ENCODE measurements at regions not wholly inside any gene's neighbourhood (a gene's known extent, or its start where the extent isn't known, plus 50 kb on each side); places are given as distances from the start of the nearest gene placed in this dataset.

- no peak for TF ChIP-seq POLR2A (IDR thresholded peaks at IDR 0.05)
- TF ChIP-seq, protein P1, sequence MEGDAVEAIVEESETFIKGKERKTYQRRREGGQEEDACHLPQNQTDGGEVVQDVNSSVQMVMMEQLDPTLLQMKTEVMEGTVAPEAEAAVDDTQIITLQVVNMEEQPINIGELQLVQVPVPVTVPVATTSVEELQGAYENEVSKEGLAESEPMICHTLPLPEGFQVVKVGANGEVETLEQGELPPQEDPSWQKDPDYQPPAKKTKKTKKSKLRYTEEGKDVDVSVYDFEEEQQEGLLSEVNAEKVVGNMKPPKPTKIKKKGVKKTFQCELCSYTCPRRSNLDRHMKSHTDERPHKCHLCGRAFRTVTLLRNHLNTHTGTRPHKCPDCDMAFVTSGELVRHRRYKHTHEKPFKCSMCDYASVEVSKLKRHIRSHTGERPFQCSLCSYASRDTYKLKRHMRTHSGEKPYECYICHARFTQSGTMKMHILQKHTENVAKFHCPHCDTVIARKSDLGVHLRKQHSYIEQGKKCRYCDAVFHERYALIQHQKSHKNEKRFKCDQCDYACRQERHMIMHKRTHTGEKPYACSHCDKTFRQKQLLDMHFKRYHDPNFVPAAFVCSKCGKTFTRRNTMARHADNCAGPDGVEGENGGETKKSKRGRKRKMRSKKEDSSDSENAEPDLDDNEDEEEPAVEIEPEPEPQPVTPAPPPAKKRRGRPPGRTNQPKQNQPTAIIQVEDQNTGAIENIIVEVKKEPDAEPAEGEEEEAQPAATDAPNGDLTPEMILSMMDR (IDR thresholded peaks at IDR 0.05): no peak
- no peaks in the 10 kb centered on the region for H3K27me3 ChIP-seq
- no peak for ATAC-seq
- no peaks in the 10 kb centered on the region for H3K36me3 ChIP-seq
- peaks cover 0 to 31% (median 3%) of the 10 kb centered on the region in 12 donors for H3K9me3 ChIP-seq
- no peak overlapping the region for H3K4me3 ChIP-seq
- no peaks in the 10 kb centered on the region for H3K4me1 ChIP-seq
- no peak overlapping the region for H3K27ac ChIP-seq
- no peak for DNase-seq
- intact Hi-C loops (cut with DNase I): no loop called here
Measured at GRCh38 chr7:46527360-46527759, 606.3 kb upstream of the IGFBP3 start.

- 47 to 62% (median 53%) methylated on average over 5 of the region's 5 CpGs for WGBS, 4 donors
Measured at GRCh38 chr7:46525876-46526275, 604.8 kb upstream of the IGFBP3 start.

DNA sequence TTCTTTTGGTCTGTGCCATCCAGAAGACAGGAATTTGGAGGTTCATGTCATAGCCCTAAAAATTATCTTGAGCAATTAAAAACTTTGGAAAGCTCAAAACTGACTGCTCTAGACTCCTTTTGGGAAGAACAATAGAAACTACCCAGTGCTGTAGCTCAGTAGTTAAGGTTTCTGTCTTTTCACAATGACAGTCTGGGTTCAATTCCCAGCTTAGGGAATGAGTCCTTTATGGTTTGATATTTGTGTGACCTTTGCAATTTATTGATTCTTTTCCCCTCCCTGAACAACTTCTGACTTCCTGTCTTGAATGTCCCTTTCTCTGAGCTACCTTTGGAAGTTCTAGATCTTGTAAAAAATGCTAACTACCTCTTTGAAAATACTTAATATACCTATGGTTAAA lies 603.3 kb upstream of the IGFBP3 start:
- H3K27ac ChIP-seq: no peak overlapping the region

More at GRCh38 chr7:46525876-46526275, 604.8 kb upstream of the IGFBP3 start:
- no peaks in the 10 kb centered on the region for H3K36me3 ChIP-seq
- ATAC-seq: no peak
- peaks cover 0 to 30% (median 2%) of the 10 kb centered on the region in 12 donors for H3K9me3 ChIP-seq
- H3K4me1 ChIP-seq: no peaks in the 10 kb centered on the region
- DNase-seq: no peak
- H3K4me3 ChIP-seq: no peak overlapping the region
- no peaks in the 10 kb centered on the region for H3K27me3 ChIP-seq
- no peak overlapping the region for H3K27ac ChIP-seq
- intact Hi-C loops (cut with DNase I): no loop called here
- no peak for TF ChIP-seq POLR2A (IDR thresholded peaks at IDR 0.05)
- TF ChIP-seq, protein P1 (IDR thresholded peaks at IDR 0.05): no peak

GRCh38 chr7:46522354-46522906 lies 601.4 kb upstream of the IGFBP3 start:
- Histone ChIP-seq H3K4me1 (no peaks in the 10 kb centered on the region), H3K27me3 (no peaks in the 10 kb centered on the region), H3K9me3 (peaks cover 0 to 12% (median 0%) of the 10 kb centered on the region in 12 donors), H3K27ac (no peak overlapping the region), H3K4me3 (no peak overlapping the region), H3K36me3 (no peaks in the 10 kb centered on the region)
- ATAC-seq: no peak
- intact Hi-C loops (cut with DNase I): no loop called here
- TF ChIP-seq, protein P1 (IDR thresholded peaks at IDR 0.05): no peak
- no peak for TF ChIP-seq POLR2A (IDR thresholded peaks at IDR 0.05)
- 86 to 96% (median 95%) methylated on average over 8 of the region's 8 CpGs for WGBS, 4 donors
- DNase-seq: no peak

More for the DNA sequence above, 603.3 kb upstream of the IGFBP3 start:
- Histone ChIP-seq H3K4me1 (no peaks in the 10 kb centered on the region), H3K27me3 (no peaks in the 10 kb centered on the region), H3K4me3 (no peak overlapping the region), H3K9me3 (peaks cover 0 to 23% (median 0%) of the 10 kb centered on the region in 12 donors), H3K36me3 (no peaks in the 10 kb centered on the region)
- ATAC-seq (no peak), DNase-seq (no peak)
- TF ChIP-seq, protein P1 (IDR thresholded peaks at IDR 0.05): no peak
- no peak for TF ChIP-seq POLR2A (IDR thresholded peaks at IDR 0.05)
- intact Hi-C loops (cut with DNase I): no loop called here

Measured in heart left ventricle (tissue), 16 donors.